Activated naive CD8-positive, alpha-beta T cell treated with anti-CD3 and anti-CD28 coated beads for 36 hours (primary cell): ENCODE measurements at regions not wholly inside any gene's neighbourhood (a gene's known extent, or its start where the extent isn't known, plus 50 kb on each side); places are given as distances from the start of the nearest gene placed in this dataset.

ENCODE experiments used
- DNase-seq: peaks from one replicate; pipeline ENCODE4 v3.0.0; 2021
- H3K27ac Mint-ChIP-seq: one replicate; pipeline ENCODE4 v1.8.0; 2022; ENCODE audit warnings: mild to moderate bottlenecking, moderate library complexity, mixed read lengths
- H3K27me3 Mint-ChIP-seq: one replicate; pipeline ENCODE4 v1.8.0; 2022; ENCODE audit warnings: mild to moderate bottlenecking, mixed read lengths
- H3K36me3 Mint-ChIP-seq: one replicate; pipeline ENCODE4 v1.8.0; 2021; ENCODE audit warnings: mild to moderate bottlenecking, mixed read lengths
- H3K4me1 Mint-ChIP-seq: one replicate; pipeline ENCODE4 v1.8.0; 2021; ENCODE audit warnings: mixed read lengths
- H3K4me3 Mint-ChIP-seq: one replicate; pipeline ENCODE4 v1.8.0; 2022; ENCODE audit warnings: mild to moderate bottlenecking, moderate library complexity, mixed read lengths
- H3K9me3 Mint-ChIP-seq: one replicate; pipeline ENCODE4 v1.8.0; 2022; ENCODE audit warnings: mixed read lengths

DNA sequence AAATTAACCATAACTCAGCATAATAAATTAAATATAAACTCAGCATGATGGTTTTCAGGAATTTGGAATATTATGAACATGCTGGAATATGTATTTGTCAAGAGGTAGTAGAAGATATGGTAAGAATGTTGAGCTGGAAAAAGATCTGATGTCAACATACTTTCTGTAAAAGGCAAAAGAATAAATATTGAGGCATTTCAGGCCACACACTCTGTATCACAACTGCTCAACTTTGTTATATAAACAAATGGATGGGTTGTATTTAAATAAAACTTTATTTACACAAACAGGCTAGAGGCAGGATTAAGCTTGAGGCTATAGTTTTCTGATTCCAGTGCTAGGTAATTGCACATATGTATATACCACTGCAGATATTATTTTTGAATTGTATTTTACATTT lies 1409.4 kb downstream of the MRPL39 start:
- no peak overlapping the region for H3K4me3 Mint-ChIP-seq
- no peaks in the 10 kb centered on the region for H3K9me3 Mint-ChIP-seq
- DNase-seq = no peak
- H3K4me1 Mint-ChIP-seq = no peaks in the 10 kb centered on the region
- H3K27ac Mint-ChIP-seq = no peak overlapping the region
- peaks cover 2% of the 10 kb centered on the region for H3K27me3 Mint-ChIP-seq
- H3K36me3 Mint-ChIP-seq = no peaks in the 10 kb centered on the region

GRCh38 chr21:24197132-24197643 lies 1410.1 kb downstream of the MRPL39 start:
- H3K27me3 Mint-ChIP-seq = peaks cover 4% of the 10 kb centered on the region
- DNase-seq = no peak
- no peak overlapping the region for H3K4me3 Mint-ChIP-seq
- H3K27ac Mint-ChIP-seq = no peak overlapping the region
- H3K4me1 Mint-ChIP-seq = no peaks in the 10 kb centered on the region
- no peaks in the 10 kb centered on the region for H3K36me3 Mint-ChIP-seq
- H3K9me3 Mint-ChIP-seq = no peaks in the 10 kb centered on the region

DNA sequence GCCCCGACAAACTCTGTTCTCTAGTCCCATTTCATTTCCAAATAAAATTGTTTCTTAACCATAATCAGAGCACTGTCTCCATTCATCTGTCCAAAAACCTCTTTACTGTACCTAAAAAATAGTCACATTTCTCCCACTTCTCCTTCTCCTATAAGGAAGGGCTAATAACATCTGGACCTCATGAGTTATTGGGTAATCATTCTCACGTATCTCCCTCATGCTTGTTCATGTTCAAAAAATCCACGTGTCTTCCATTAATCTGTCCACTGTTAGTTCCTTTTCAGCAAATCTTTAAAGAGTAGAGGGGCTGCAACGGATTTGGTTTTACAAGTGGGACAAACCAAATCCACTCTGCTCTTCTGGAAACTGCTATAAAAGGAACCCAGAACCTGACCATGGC lies 1418.8 kb downstream of the MRPL39 start:
- Mint-ChIP-seq H3K36me3 (no peaks in the 10 kb centered on the region), H3K27me3 (peaks cover 7% of the 10 kb centered on the region), H3K9me3 (no peaks in the 10 kb centered on the region), H3K4me1 (no peaks in the 10 kb centered on the region), H3K27ac (no peak overlapping the region), H3K4me3 (no peak overlapping the region)
- DNase-seq = no peak

DNA sequence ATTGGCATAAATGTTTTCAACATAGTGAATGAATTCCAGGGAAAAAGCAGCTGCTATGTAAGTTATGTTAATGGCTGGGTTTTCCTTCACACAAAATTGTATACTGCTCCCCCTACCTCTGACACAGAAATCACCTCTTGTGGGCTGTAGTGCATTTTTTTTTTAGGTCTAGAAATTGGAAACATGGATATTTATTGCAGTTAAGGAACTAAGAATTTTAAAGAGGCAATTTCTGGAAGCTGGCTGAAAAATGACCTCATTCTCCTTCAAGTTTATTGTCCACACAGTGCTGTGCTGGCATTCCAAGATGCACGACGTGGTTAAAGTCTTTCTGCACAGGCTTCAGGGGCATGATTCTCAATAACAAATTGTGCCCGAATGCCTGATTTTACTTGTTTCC lies 1424.2 kb downstream of the MRPL39 start:
- Mint-ChIP-seq H3K27ac (no peak overlapping the region), H3K9me3 (peaks cover 10% of the 10 kb centered on the region), H3K27me3 (no peaks in the 10 kb centered on the region), H3K36me3 (peaks cover 6% of the 10 kb centered on the region), H3K4me3 (no peak overlapping the region), H3K4me1 (no peaks in the 10 kb centered on the region)
- DNase-seq = no peak

DNA sequence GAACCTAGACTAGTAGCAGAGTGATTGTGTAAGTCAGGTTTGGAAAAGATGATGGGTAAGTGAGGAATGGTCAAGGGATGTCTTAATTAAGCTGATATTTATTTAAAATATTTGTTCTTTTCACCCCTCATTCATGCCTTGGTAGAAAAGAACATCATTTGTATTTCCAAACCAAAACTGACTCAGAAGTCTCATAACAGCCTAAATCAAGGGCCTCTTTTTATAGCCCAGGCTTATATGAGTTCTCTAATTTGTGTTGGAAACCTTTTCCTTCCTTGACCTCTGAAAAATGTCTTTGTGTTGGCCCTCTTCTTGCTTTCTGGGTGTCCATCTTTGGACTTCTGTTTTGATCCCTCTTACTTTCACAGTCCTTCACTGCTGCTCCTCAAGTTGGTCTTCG lies 1428.2 kb downstream of the MRPL39 start:
- Mint-ChIP-seq H3K36me3 (peaks cover 6% of the 10 kb centered on the region), H3K4me1 (no peaks in the 10 kb centered on the region), H3K27ac (no peak overlapping the region), H3K4me3 (no peak overlapping the region), H3K27me3 (no peaks in the 10 kb centered on the region), H3K9me3 (peaks cover 10% of the 10 kb centered on the region)
- no peak for DNase-seq

GRCh38 chr21:24175106-24175505 lies 1432.2 kb downstream of the MRPL39 start:
- Mint-ChIP-seq H3K4me3 (no peak overlapping the region), H3K27ac (no peak overlapping the region), H3K36me3 (peaks cover 6% of the 10 kb centered on the region), H3K9me3 (peaks cover 8% of the 10 kb centered on the region), H3K4me1 (no peaks in the 10 kb centered on the region), H3K27me3 (peaks cover 3% of the 10 kb centered on the region)
- no peak for DNase-seq

GRCh38 chr21:24171736-24172135 lies 1435.5 kb downstream of the MRPL39 start:
- H3K4me3 Mint-ChIP-seq = no peak overlapping the region
- DNase-seq = no peak
- H3K9me3 Mint-ChIP-seq = no peaks in the 10 kb centered on the region
- H3K27ac Mint-ChIP-seq = no peak overlapping the region
- H3K27me3 Mint-ChIP-seq = peaks cover 3% of the 10 kb centered on the region
- H3K4me1 Mint-ChIP-seq = no peaks in the 10 kb centered on the region
- H3K36me3 Mint-ChIP-seq = no peaks in the 10 kb centered on the region

- DNase-seq = no peak
Observed at GRCh38 chr21:24163539-24163938, 1443.7 kb downstream of the MRPL39 start.

DNA sequence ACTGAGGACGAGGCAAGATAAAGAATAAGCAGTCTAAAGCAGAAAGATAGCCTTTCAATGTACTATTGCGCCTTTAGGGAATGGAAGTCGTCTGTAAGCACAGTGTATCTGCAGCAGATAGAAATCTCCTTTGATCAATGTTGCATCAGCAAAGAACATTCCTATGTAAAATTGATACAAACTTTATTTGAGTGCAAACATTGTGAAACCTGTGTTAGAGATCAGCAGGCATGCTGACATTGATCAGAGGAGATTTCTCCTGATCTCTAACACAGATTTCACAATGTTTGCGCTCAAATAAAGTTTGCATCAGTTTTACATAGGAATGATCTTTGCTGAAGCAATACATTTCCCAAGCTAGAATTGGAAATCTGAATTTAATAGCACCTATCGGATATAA lies 1446.8 kb downstream of the MRPL39 start:
- H3K27me3 Mint-ChIP-seq = no peaks in the 10 kb centered on the region
- no peak for DNase-seq
- H3K27ac Mint-ChIP-seq = no peak overlapping the region
- H3K4me1 Mint-ChIP-seq = no peaks in the 10 kb centered on the region
- no peaks in the 10 kb centered on the region for H3K36me3 Mint-ChIP-seq
- no peaks in the 10 kb centered on the region for H3K9me3 Mint-ChIP-seq
- no peak overlapping the region for H3K4me3 Mint-ChIP-seq

More at GRCh38 chr21:24163539-24163938, 1443.7 kb downstream of the MRPL39 start:
- Mint-ChIP-seq H3K4me3 (no peak overlapping the region), H3K36me3 (no peaks in the 10 kb centered on the region), H3K9me3 (no peaks in the 10 kb centered on the region), H3K4me1 (no peaks in the 10 kb centered on the region), H3K27me3 (peaks cover 4% of the 10 kb centered on the region), H3K27ac (no peak overlapping the region)

DNA sequence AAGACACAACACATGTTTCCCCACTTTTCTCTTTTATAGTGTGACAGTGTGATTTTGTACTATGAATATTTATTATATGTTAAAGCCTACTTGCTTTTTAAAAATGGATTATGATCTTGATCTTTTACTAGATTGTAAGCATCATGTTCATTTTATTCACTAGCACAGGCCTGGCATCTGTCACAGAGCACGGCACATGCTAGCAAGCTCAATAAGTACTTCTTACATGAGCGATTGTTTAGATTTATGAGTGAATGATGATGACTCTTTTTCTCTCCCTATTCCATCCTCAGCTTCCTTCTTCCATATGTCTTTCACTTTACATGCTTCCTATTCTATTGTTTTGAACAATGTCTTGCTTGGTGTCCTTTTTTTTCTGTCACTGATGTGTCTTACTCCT lies 1454.1 kb downstream of the MRPL39 start:
- no peak for DNase-seq
- no peaks in the 10 kb centered on the region for H3K36me3 Mint-ChIP-seq
- no peaks in the 10 kb centered on the region for H3K9me3 Mint-ChIP-seq
- H3K4me3 Mint-ChIP-seq = no peak overlapping the region
- H3K4me1 Mint-ChIP-seq = no peaks in the 10 kb centered on the region
- no peak overlapping the region for H3K27ac Mint-ChIP-seq
- H3K27me3 Mint-ChIP-seq = no peaks in the 10 kb centered on the region

DNA sequence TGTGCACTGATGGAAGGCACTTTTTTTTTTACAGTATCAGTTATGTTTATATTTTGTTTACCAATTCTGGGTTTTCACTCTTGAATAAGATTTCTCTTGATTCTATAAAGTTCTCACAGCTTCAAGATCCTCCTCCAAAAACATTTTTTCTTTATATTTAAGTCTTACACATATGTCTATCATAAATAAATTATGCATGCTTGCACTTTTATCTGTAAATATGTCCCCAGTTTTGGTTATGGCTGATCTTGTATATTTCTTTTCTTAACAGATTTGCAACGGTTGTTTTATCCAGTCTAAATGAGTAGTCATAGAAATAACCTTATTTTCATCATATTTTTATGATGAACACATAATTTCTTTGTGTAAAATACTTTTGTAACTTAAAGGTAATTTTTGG lies 1456.5 kb downstream of the MRPL39 start:
- H3K4me1 Mint-ChIP-seq = no peaks in the 10 kb centered on the region
- no peaks in the 10 kb centered on the region for H3K9me3 Mint-ChIP-seq
- no peak overlapping the region for H3K27ac Mint-ChIP-seq
- no peaks in the 10 kb centered on the region for H3K36me3 Mint-ChIP-seq
- no peak overlapping the region for H3K4me3 Mint-ChIP-seq
- DNase-seq = no peak
- H3K27me3 Mint-ChIP-seq = no peaks in the 10 kb centered on the region

DNA sequence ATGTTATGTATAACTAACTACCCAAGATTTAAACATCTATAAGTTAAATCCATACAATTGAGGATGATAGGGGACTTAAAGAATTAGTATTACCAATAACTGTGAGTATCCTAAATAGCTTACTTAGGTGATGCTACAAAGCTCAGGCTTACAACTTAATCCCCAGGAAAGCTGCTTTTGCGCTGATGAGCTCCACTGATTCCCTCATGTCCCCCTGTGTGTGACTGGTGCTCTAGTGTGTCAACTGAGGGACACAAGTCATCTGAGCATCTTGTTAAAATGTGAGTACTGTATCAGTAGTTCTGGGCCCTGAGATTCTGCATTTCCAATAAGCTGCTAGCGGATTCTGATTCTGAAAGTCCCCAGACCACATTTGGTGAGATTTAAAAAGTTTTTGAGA lies 1458.8 kb downstream of the MRPL39 start:
- no peak overlapping the region for H3K27ac Mint-ChIP-seq
- no peaks in the 10 kb centered on the region for H3K4me1 Mint-ChIP-seq
- no peak overlapping the region for H3K4me3 Mint-ChIP-seq
- DNase-seq = no peak
- H3K9me3 Mint-ChIP-seq = no peaks in the 10 kb centered on the region
- no peaks in the 10 kb centered on the region for H3K36me3 Mint-ChIP-seq
- no peaks in the 10 kb centered on the region for H3K27me3 Mint-ChIP-seq

- DNase-seq = no peak
- no peak overlapping the region for H3K4me3 Mint-ChIP-seq
- H3K27ac Mint-ChIP-seq = no peak overlapping the region
- H3K27me3 Mint-ChIP-seq = no peaks in the 10 kb centered on the region
- no peaks in the 10 kb centered on the region for H3K36me3 Mint-ChIP-seq
- no peaks in the 10 kb centered on the region for H3K9me3 Mint-ChIP-seq
- no peaks in the 10 kb centered on the region for H3K4me1 Mint-ChIP-seq
Observed at GRCh38 chr21:24147674-24148073, 1459.6 kb downstream of the MRPL39 start.

DNA sequence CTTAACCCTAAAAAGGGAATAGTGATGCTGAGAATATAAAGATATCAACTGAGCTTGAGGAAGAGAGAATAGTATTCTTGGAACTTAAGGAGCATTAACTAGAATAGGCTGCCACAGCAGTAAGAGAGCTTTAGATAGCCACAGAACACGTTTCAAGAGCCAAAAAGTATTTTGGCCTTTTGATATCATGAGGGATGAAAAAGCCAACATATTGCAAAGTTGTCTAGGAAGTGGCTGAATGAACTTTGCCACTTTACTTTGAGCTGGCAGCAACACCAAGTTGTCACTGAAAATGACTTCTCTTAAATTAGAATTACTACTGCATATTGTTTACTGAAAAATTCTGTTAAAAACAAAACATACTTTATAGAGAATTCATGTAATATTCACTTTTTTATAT lies 1476.2 kb downstream of the MRPL39 start:
- peaks cover 4% of the 10 kb centered on the region for H3K27me3 Mint-ChIP-seq
- DNase-seq = no peak
- H3K4me1 Mint-ChIP-seq = no peaks in the 10 kb centered on the region
- no peak overlapping the region for H3K4me3 Mint-ChIP-seq
- no peak overlapping the region for H3K27ac Mint-ChIP-seq
- H3K9me3 Mint-ChIP-seq = no peaks in the 10 kb centered on the region
- H3K36me3 Mint-ChIP-seq = no peaks in the 10 kb centered on the region

DNA sequence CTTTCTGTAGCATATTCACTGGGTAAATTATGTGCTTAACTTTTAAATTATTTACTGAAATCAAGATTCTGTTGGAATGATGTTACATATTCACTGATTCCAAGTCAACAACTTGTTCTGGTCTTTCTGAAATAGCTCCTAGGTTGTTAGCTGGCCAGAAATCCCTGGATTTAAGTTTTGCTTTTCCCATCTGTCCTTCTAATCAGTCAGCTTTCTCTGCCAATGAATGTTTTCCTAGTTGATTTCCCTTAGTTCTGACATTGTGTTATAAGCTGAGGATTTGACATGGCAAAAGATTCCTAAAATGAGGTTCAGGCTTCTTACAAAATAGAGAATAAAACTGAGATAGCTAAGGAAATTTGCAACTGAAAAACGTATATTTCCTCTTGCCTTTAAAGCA lies 1479.6 kb downstream of the MRPL39 start:
- DNase-seq = no peak
- H3K27me3 Mint-ChIP-seq = peaks cover 8% of the 10 kb centered on the region
- H3K9me3 Mint-ChIP-seq = no peaks in the 10 kb centered on the region
- no peaks in the 10 kb centered on the region for H3K4me1 Mint-ChIP-seq
- no peak overlapping the region for H3K27ac Mint-ChIP-seq
- H3K4me3 Mint-ChIP-seq = no peak overlapping the region
- H3K36me3 Mint-ChIP-seq = no peaks in the 10 kb centered on the region

DNA sequence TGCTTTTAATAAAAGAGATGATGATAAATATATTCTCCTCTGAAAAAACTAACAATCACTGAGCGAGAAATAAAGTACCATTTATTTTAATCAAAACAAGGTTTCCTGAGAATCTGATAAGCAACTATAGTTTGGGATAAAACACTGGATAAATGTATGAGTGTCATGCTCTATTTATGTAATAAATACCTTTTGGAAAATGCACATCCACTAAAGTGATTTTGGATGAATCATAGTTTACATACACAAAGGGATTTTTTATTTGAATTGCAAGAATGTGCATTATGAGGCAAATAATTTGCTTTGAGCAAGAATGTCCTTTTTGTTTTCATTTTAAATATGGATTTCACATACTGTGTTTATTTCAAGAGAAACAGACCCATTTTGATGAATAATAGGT lies 1483.5 kb downstream of the MRPL39 start:
- no peak for DNase-seq
- H3K4me3 Mint-ChIP-seq = no peak overlapping the region
- H3K36me3 Mint-ChIP-seq = no peaks in the 10 kb centered on the region
- H3K4me1 Mint-ChIP-seq = no peaks in the 10 kb centered on the region
- peaks cover 8% of the 10 kb centered on the region for H3K27me3 Mint-ChIP-seq
- H3K27ac Mint-ChIP-seq = no peak overlapping the region
- H3K9me3 Mint-ChIP-seq = no peaks in the 10 kb centered on the region
